Uterus (tissue), 2 donors: ENCODE measurements at regions not wholly inside any gene's neighbourhood (a gene's known extent, or its start where the extent isn't known, plus 50 kb on each side); places are given as distances from the start of the nearest gene placed in this dataset.

Experiments
- POLR2A ChIP-seq, 2 donors: fragments of 450-650 bp; IDR thresholded peaks; one replicate each; pipeline ENCODE4 v1.6.1; 2016; ENCODE audit warnings: antibody characterized with exemption in 2 of 2, mild to moderate bottlenecking in 1 of 2, moderate library complexity in 1 of 2
- TF ChIP-seq, protein P1 (sequence below), 4 experiments: fragments of 200-600 bp in 2 of 4; fragments of 450-650 bp in 2 of 4; sonication (generic) in 2 of 4; IDR thresholded peaks; one replicate each; pipeline ENCODE4 v1.5.1; 2016 to 2019; ENCODE audit warnings: antibody characterized with exemption in 4 of 4, mild to moderate bottlenecking in 2 of 4, moderate library complexity in 1 of 4

DNA sequence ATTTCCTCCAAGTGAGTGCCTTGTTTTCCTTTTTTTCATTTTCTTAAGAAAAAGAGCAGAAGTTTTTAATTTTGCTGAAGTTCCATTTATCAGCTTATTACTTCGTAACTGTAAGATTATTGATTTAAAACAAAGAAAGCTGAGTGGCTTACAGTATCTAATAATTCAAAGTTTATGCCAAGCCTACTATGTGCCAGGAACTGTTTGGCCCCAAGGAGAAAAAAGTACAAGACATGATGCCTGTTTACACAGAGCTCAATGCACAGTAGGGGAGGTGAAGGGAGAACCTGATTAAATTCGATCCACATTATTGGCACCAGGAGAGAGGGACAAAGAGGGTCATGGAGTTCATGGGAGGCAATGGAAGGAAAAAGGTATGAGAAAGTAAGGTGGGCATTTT is 419.3 kb upstream of the ZMIZ1 start:
- TF ChIP-seq, protein P1, sequence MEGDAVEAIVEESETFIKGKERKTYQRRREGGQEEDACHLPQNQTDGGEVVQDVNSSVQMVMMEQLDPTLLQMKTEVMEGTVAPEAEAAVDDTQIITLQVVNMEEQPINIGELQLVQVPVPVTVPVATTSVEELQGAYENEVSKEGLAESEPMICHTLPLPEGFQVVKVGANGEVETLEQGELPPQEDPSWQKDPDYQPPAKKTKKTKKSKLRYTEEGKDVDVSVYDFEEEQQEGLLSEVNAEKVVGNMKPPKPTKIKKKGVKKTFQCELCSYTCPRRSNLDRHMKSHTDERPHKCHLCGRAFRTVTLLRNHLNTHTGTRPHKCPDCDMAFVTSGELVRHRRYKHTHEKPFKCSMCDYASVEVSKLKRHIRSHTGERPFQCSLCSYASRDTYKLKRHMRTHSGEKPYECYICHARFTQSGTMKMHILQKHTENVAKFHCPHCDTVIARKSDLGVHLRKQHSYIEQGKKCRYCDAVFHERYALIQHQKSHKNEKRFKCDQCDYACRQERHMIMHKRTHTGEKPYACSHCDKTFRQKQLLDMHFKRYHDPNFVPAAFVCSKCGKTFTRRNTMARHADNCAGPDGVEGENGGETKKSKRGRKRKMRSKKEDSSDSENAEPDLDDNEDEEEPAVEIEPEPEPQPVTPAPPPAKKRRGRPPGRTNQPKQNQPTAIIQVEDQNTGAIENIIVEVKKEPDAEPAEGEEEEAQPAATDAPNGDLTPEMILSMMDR (IDR thresholded peaks at IDR 0.05) = no peak
- no peak for TF ChIP-seq POLR2A (IDR thresholded peaks at IDR 0.05)
